ENCODE measurements at regions not wholly inside any gene's neighbourhood (a gene's known extent, or its start where the extent isn't known, plus 50 kb on each side); places are given as distances from the start of the nearest gene placed in this dataset.

GRCh38 chr6:99080191-99080590 is 132.4 kb upstream of the FBXL4 start:
- intact Hi-C loops (cut with DNase I; ENCODE audit: low total_unique reads) = no loop called here
- Histone ChIP-seq H3K27ac (no peak overlapping the region), H3K27me3 (no peaks in the 10 kb centered on the region), H3K4me1 (no peaks in the 10 kb centered on the region), H3K36me3 (no peaks in the 10 kb centered on the region), H3K9me3 (no peaks in the 10 kb centered on the region), H3K4me3 (no peak overlapping the region)
- TF ChIP-seq CTCF (IDR thresholded peaks at IDR 0.05) (no peak), POLR2A (IDR thresholded peaks at IDR 0.05) (no peak)
- DNase-seq = no peak

- DNase-seq = no peak
- intact Hi-C loops (cut with DNase I; ENCODE audit: low total_unique reads) = no loop called here
- H3K36me3 ChIP-seq = no peaks in the 10 kb centered on the region
- no peaks in the 10 kb centered on the region for H3K4me1 ChIP-seq
- H3K9me3 ChIP-seq = no peaks in the 10 kb centered on the region
- no peak for TF ChIP-seq CTCF (IDR thresholded peaks at IDR 0.05)
- no peak for TF ChIP-seq POLR2A (IDR thresholded peaks at IDR 0.05)
- no peak overlapping the region for H3K4me3 ChIP-seq
- H3K27me3 ChIP-seq = no peaks in the 10 kb centered on the region
- H3K27ac ChIP-seq = no peak overlapping the region
These were observed 131.3 kb upstream of the FBXL4 start for GRCh38 chr6:99079058-99079457.

GRCh38 chr6:99073223-99073622 is 125.5 kb upstream of the FBXL4 start:
- Histone ChIP-seq H3K27ac (no peak overlapping the region), H3K9me3 (no peaks in the 10 kb centered on the region), H3K36me3 (no peaks in the 10 kb centered on the region), H3K4me3 (no peak overlapping the region), H3K27me3 (no peaks in the 10 kb centered on the region), H3K4me1 (no peaks in the 10 kb centered on the region)
- intact Hi-C loops (cut with DNase I; ENCODE audit: low total_unique reads) = no loop called here
- DNase-seq = no peak
- TF ChIP-seq POLR2A (IDR thresholded peaks at IDR 0.05) (no peak), CTCF (IDR thresholded peaks at IDR 0.05) (no peak)

GRCh38 chr6:99066044-99066443 is 118.3 kb upstream of the FBXL4 start:
- DNase-seq = no peak
- H3K36me3 ChIP-seq = no peaks in the 10 kb centered on the region
- no peaks in the 10 kb centered on the region for H3K4me1 ChIP-seq
- no peaks in the 10 kb centered on the region for H3K9me3 ChIP-seq
- no peaks in the 10 kb centered on the region for H3K27me3 ChIP-seq
- H3K27ac ChIP-seq = no peak overlapping the region
- no peak overlapping the region for H3K4me3 ChIP-seq
- TF ChIP-seq POLR2A (IDR thresholded peaks at IDR 0.05) = no peak
- TF ChIP-seq CTCF (IDR thresholded peaks at IDR 0.05) = no peak
- intact Hi-C loops (cut with DNase I; ENCODE audit: low total_unique reads) = no loop called here

GRCh38 chr6:99064834-99065233 is 117.1 kb upstream of the FBXL4 start:
- TF ChIP-seq CTCF (IDR thresholded peaks at IDR 0.05) (no peak), POLR2A (IDR thresholded peaks at IDR 0.05) (no peak)
- no peaks in the 10 kb centered on the region for H3K36me3 ChIP-seq
- intact Hi-C loops (cut with DNase I; ENCODE audit: low total_unique reads) = no loop called here
- H3K4me3 ChIP-seq = no peak overlapping the region
- no peak overlapping the region for H3K27ac ChIP-seq
- no peak for DNase-seq
- no peaks in the 10 kb centered on the region for H3K4me1 ChIP-seq
- no peaks in the 10 kb centered on the region for H3K9me3 ChIP-seq
- no peaks in the 10 kb centered on the region for H3K27me3 ChIP-seq

Measured in uterus (tissue), 3 donors.